ENCODE measurements at regions not wholly inside any gene's neighbourhood (a gene's known extent, or its start where the extent isn't known, plus 50 kb on each side); places are given as distances from the start of the nearest gene placed in this dataset.

GRCh38 chr12:34372003-34372402, 349.7 kb downstream of the ALG10 start:
- no peak for TF ChIP-seq CTCF (IDR thresholded peaks at IDR 0.05)

GRCh38 chr12:34373926-34374325, 351.6 kb downstream of the ALG10 start:
- no peak for TF ChIP-seq CTCF (IDR thresholded peaks at IDR 0.05)

- TF ChIP-seq CTCF (IDR thresholded peaks at IDR 0.05), result no peak
Measured at GRCh38 chr12:34376133-34376799, 354.0 kb downstream of the ALG10 start.

- TF ChIP-seq CTCF (IDR thresholded peaks at IDR 0.05), result no peak
Measured at GRCh38 chr12:34377243-34378035, 355.1 kb downstream of the ALG10 start.

- no peak for TF ChIP-seq CTCF (IDR thresholded peaks at IDR 0.05)
Measured at GRCh38 chr12:34379142-34379541, 356.8 kb downstream of the ALG10 start.

- no peak for TF ChIP-seq CTCF (IDR thresholded peaks at IDR 0.05)
Measured at GRCh38 chr12:34384693-34385092, 362.4 kb downstream of the ALG10 start.

GRCh38 chr12:34386016-34386415, 363.7 kb downstream of the ALG10 start:
- no peak for TF ChIP-seq CTCF (IDR thresholded peaks at IDR 0.05)
